ENCODE measurements at regions not wholly inside any gene's neighbourhood (a gene's known extent, or its start where the extent isn't known, plus 50 kb on each side); places are given as distances from the start of the nearest gene placed in this dataset.

GRCh38 chr2:82690757-82691411, 1768.2 kb downstream of the SUCLG1 start:
- TF ChIP-seq CTCF (IDR thresholded peaks at IDR 0.05) = no peak
- TF ChIP-seq POLR2A (IDR thresholded peaks at IDR 0.05) = no peak
- no peak for TF ChIP-seq POLR2AphosphoS5 (IDR thresholded peaks at IDR 0.05)
- no peak for TF ChIP-seq EP300 (IDR thresholded peaks at IDR 0.05)

Measured in upper lobe of left lung (tissue), 4 donors.